Body of pancreas (tissue), 4 donors: ENCODE measurements at regions not wholly inside any gene's neighbourhood (a gene's known extent, or its start where the extent isn't known, plus 50 kb on each side); places are given as distances from the start of the nearest gene placed in this dataset.

Experiments
- ATAC-seq: fragments of 150-250 bp; one replicate; pipeline ENCODE4 v1.9.1; 2016
- DNase-seq, 4 donors: peaks; one replicate each; pipeline ENCODE4 v3.0.0-alpha.2; 2019
- H3K27ac ChIP-seq, 4 donors: fragments of 200-600 bp; sonication (generic); 1 replicate in 3 of 4; 2 replicates in 1 of 4; pipeline versions ENCODE4 v1.5.1 to v1.6.1; 2016 to 2019; ENCODE audit warnings: mild to moderate bottlenecking in 1 of 4, mixed read lengths in 1 of 4, moderate library complexity in 1 of 4
- H3K27me3 ChIP-seq, 2 donors: fragments of 200-600 bp; sonication (generic); one replicate each; pipeline ENCODE4 v1.6.0; 2016; ENCODE audit warnings: mild to moderate bottlenecking in 1 of 2
- H3K36me3 ChIP-seq, 2 donors: fragments of 200-600 bp; sonication (generic); replicated peaks in 1 of 2; 2 replicates each; pipeline ENCODE4 v1.5.1; 2016; ENCODE audit warnings: low read depth in 2 of 2; ENCODE audit not compliant: insufficient read depth in 1 of 2
- H3K4me1 ChIP-seq: fragments of 200-600 bp; sonication (generic); one replicate; pipeline ENCODE4 v1.6.0; 2016
- H3K4me3 ChIP-seq, 2 donors: fragments of 200-600 bp; sonication (generic); 1 replicate in 1 of 2; 2 replicates in 1 of 2; pipeline ENCODE4 v1.5.1; 2016 to 2019
- H3K9me3 ChIP-seq, 3 donors: fragments of 200-600 bp; sonication (generic); 1 replicate in 2 of 3; 2 replicates in 1 of 3; pipeline ENCODE4 v1.5.1; 2016
- POLR2A ChIP-seq, 3 donors: fragments of 450-650 bp; IDR thresholded peaks; one replicate each; pipeline ENCODE4 v1.6.1; 2016; ENCODE audit warnings: antibody characterized with exemption in 3 of 3, mild to moderate bottlenecking in 2 of 3
- WGBS, 2 donors: methylation state at CpG; one replicate each; pipeline ENCODE4 v1.1.5; 2017; 5-methylcytosine and 5-hydroxymethylcytosine counted together
- intact Hi-C: fragments of 100-400 bp; cut with DNase I; formaldehyde crosslinking; loops from one replicate; pipeline ENCODE4 v1.15.1; 2023
- TF ChIP-seq, protein P1 (sequence below), 7 experiments: fragments of 450-650 bp in 4 of 7; fragments of 200-600 bp in 3 of 7; sonication (generic) in 3 of 7; IDR thresholded peaks; one replicate each; pipeline ENCODE4 v1.5.1; 2016 to 2019; ENCODE audit warnings: antibody characterized with exemption in 7 of 7

DNA sequence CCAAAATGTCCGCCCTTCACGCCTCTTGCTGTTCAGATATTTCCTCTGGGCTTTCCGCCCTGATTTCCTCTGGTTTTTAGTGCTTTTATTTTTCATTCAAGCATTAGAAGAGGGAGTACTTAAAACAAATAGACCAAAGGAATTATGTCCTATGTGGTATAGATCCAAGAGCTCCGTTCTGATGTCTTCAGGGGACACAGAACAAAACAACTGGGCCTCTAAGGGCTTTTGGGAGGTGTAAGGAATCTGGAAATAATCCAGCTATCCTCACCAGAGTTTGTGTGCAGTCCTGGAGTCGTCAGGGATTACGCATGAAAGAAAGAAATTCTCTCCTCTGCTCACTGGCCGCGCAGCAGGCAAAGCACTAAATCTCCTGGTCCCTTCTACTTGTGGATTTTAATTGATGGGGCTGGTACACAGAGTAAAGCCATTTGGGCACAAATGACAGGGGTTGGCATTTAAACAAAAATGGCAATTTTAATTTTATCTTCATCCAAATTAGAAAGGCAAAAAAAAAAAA, 999.2 kb downstream of the ADGRL3 start:
- no peaks in the 10 kb centered on the region for H3K9me3 ChIP-seq
- intact Hi-C loops, result no loop called here
- WGBS, 2 donors, result 59 to 72% methylated on average over 8 of the region's 8 CpGs
- no peaks in the 10 kb centered on the region for H3K36me3 ChIP-seq
- H3K4me3 ChIP-seq, result no peak overlapping the region
- H3K27ac ChIP-seq, result no peak overlapping the region
- DNase-seq (no peak), ATAC-seq (no peak)
- TF ChIP-seq, protein P1, sequence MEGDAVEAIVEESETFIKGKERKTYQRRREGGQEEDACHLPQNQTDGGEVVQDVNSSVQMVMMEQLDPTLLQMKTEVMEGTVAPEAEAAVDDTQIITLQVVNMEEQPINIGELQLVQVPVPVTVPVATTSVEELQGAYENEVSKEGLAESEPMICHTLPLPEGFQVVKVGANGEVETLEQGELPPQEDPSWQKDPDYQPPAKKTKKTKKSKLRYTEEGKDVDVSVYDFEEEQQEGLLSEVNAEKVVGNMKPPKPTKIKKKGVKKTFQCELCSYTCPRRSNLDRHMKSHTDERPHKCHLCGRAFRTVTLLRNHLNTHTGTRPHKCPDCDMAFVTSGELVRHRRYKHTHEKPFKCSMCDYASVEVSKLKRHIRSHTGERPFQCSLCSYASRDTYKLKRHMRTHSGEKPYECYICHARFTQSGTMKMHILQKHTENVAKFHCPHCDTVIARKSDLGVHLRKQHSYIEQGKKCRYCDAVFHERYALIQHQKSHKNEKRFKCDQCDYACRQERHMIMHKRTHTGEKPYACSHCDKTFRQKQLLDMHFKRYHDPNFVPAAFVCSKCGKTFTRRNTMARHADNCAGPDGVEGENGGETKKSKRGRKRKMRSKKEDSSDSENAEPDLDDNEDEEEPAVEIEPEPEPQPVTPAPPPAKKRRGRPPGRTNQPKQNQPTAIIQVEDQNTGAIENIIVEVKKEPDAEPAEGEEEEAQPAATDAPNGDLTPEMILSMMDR (IDR thresholded peaks at IDR 0.05), result no peak
- H3K4me1 ChIP-seq, result no peaks in the 10 kb centered on the region
- no peaks in the 10 kb centered on the region for H3K27me3 ChIP-seq

DNA sequence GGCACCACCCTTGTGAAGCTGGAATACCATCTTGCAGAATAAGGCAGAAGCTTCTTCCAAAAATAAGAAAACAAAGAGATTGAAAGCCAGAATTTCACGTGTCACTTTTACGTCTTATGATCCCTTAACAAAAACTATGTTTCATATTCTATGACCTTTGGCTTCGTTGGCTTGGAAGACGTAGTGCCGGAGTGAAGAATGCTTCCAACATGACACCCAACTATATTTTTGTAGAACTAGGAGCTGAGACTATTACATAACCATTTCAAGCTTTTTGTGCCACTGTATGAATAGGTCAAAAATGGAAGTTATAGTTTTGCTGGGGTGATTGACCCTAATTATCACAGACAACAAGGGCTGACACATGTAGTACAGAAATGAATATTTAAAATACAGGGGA, 996.2 kb downstream of the ADGRL3 start:
- Histone ChIP-seq H3K4me1 (no peaks in the 10 kb centered on the region), H3K9me3 (no peaks in the 10 kb centered on the region), H3K4me3 (no peak overlapping the region), H3K27me3 (no peaks in the 10 kb centered on the region), H3K36me3 (no peaks in the 10 kb centered on the region), H3K27ac (no peak overlapping the region)
- DNase-seq (no peak), ATAC-seq (no peak)
- 67 to 70% methylated on average over 5 of the region's 5 CpGs for WGBS, 2 donors
- TF ChIP-seq, protein P1 (IDR thresholded peaks at IDR 0.05), result no peak
- TF ChIP-seq POLR2A (IDR thresholded peaks at IDR 0.05), result no peak
- intact Hi-C loops, result no loop called here

DNA sequence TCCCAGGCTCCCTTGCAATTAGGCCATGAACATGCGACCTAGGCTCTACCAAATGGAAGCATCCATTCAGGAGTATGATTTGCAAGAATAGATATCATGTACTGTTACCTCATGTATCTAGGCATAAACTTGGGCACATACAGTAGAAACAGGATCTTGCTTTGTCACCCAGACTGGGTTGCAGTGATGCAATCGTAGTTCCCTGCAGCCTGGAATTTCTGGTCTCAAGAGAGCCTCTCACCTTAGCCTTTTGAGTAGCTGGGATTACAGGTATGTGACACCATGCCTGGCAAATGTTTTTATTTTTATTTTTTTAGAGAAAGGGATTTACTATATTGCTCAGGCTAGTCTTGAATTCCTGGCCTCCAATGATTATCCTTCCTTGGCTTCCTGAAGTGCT, 994.2 kb downstream of the ADGRL3 start:
- no peak for TF ChIP-seq POLR2A (IDR thresholded peaks at IDR 0.05)
- TF ChIP-seq, protein P1 (IDR thresholded peaks at IDR 0.05), result no peak
- H3K4me3 ChIP-seq, result no peak overlapping the region
- no peaks in the 10 kb centered on the region for H3K9me3 ChIP-seq
- no peaks in the 10 kb centered on the region for H3K4me1 ChIP-seq
- no peak overlapping the region for H3K27ac ChIP-seq
- H3K27me3 ChIP-seq, result no peaks in the 10 kb centered on the region
- 28 to 50% methylated on average over 2 of the region's 2 CpGs for WGBS, 2 donors
- ATAC-seq, result no peak
- DNase-seq, result no peak
- no peaks in the 10 kb centered on the region for H3K36me3 ChIP-seq
- intact Hi-C loops, result no loop called here

DNA sequence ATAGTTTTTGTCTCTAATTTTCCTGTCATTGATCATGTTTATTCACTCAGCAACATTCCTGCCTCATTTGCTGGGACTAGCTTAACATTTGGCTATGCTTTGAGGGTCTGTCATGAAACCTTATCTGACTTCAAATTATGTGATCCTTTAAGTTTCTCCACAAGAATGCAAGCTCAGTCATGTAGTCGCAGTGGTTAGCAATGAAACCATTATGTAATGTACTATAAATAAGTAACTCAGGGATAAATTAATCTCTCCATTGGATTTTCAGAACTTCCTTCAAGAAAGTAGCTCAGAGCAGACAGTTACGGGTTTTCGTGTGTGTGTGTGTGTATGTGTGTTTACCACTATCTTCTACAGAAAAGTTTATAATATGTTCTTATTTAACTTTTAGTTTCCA, 993.6 kb downstream of the ADGRL3 start:
- ATAC-seq (no peak), DNase-seq (no peak)
- Histone ChIP-seq H3K4me3 (no peak overlapping the region), H3K36me3 (no peaks in the 10 kb centered on the region), H3K27me3 (no peaks in the 10 kb centered on the region), H3K4me1 (no peaks in the 10 kb centered on the region), H3K27ac (no peak overlapping the region), H3K9me3 (no peaks in the 10 kb centered on the region)
- WGBS, 2 donors, result 32 to 42% methylated on average over 3 of the region's 3 CpGs
- TF ChIP-seq POLR2A (IDR thresholded peaks at IDR 0.05), result no peak
- TF ChIP-seq, protein P1 (IDR thresholded peaks at IDR 0.05), result no peak
- intact Hi-C loops, result no loop called here

DNA sequence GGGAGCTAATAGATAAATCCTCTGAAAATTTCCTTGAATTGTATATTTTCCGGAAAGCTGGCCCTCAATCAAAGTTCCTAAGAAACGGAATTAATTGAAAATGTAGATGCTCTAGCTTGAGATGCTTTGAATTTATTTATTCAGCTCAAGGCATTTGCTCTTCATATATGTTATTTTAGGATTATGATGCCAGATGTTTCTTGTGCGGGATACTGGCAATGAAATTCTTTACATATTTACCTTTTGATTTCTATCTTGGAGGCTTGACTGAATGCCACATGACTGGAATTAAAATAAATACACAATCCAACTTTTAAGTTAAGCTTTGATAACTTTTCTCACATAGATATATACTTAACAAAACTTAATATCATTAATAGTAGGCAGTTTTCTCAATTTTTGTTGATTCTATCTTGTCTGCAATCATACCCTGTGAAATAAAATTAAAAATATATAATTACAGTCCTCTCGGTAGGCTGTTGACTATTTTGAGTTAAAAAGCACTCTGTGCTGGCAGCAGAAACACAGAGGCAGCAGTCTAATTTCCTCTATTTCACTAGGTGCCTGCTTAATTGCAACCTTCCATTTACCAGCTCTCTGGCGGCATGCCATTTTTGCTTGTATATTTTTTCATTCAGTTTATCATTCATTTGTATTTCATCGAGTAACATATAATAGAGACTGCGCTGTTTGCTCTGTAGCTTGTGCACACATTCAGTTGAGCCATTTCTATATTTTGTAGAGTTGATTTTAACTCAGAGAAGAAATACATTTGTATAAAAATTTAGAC, 991.5 kb downstream of the ADGRL3 start:
- no peaks in the 10 kb centered on the region for H3K4me1 ChIP-seq
- H3K36me3 ChIP-seq, result no peaks in the 10 kb centered on the region
- intact Hi-C loops, result no loop called here
- H3K27me3 ChIP-seq, result no peaks in the 10 kb centered on the region
- TF ChIP-seq POLR2A (IDR thresholded peaks at IDR 0.05), result no peak
- TF ChIP-seq, protein P1 (IDR thresholded peaks at IDR 0.05), result no peak
- WGBS, 2 donors, result 55 to 56% methylated on average over 7 of the region's 7 CpGs
- H3K4me3 ChIP-seq, result no peak overlapping the region
- H3K27ac ChIP-seq, result no peak overlapping the region
- H3K9me3 ChIP-seq, result no peaks in the 10 kb centered on the region
- DNase-seq (no peak), ATAC-seq (no peak)
